ACHN (cell line): ENCODE measurements at regions not wholly inside any gene's neighbourhood (a gene's known extent, or its start where the extent isn't known, plus 50 kb on each side); places are given as distances from the start of the nearest gene placed in this dataset.
"Not testable (repeated sequence)": the region's sequence is repeated elsewhere in the genome, so short reads cannot be mapped to it uniquely, and the experiment has no call there.

ENCODE experiments used
- DNase-seq: peaks from one replicate; pipeline ENCODE4 v3.0.0-alpha.2; 2015
- in situ Hi-C: cut with HindIII; loops from 2 replicates; pipeline ENCODE4 v1.10.0; 2017; ENCODE audit warnings: low sequenced_read_pairs, low pct_ligation_motif_present, low pct_unique_long_range_greater_than_20kb

GRCh38 chr4:123676071-123676889, 279.7 kb downstream of the SPRY1 start:
- DNase-seq, result no peak
- in situ Hi-C loops, result no loop called here

- no peak for DNase-seq
- in situ Hi-C loops, result no loop called here
Measured at GRCh38 chr4:123676890-123677229, 280.3 kb downstream of the SPRY1 start.

- DNase-seq, result no peak
- in situ Hi-C loops, result no loop called here
Measured at GRCh38 chr4:123682931-123683330, 286.3 kb downstream of the SPRY1 start.

- DNase-seq, result not testable (repeated sequence)
Measured at GRCh38 chr4:123684937-123685336, 288.3 kb downstream of the SPRY1 start.

GRCh38 chr4:123695531-123695930, 298.9 kb downstream of the SPRY1 start:
- in situ Hi-C loops, DNase-seq: not testable (repeated sequence)

More at GRCh38 chr4:123684937-123685336, 288.3 kb downstream of the SPRY1 start:
- in situ Hi-C loops, result not testable (repeated sequence)

- DNase-seq, result no peak
- in situ Hi-C loops, result no loop called here
Measured at GRCh38 chr4:123696687-123697086, 300.1 kb downstream of the SPRY1 start.

- in situ Hi-C loops, result no loop called here
- DNase-seq, result no peak
Measured at GRCh38 chr4:123698556-123698955, 302.0 kb downstream of the SPRY1 start.

GRCh38 chr4:123699880-123700771, 303.5 kb downstream of the SPRY1 start:
- no peak for DNase-seq
- in situ Hi-C loops, result no loop called here

- in situ Hi-C loops, result no loop called here
- DNase-seq, result no peak
Measured at GRCh38 chr4:123701131-123701575, 304.6 kb downstream of the SPRY1 start.

GRCh38 chr4:123705419-123705818, 308.8 kb downstream of the SPRY1 start:
- in situ Hi-C loops, result no loop called here
- no peak for DNase-seq

GRCh38 chr4:123706973-123707372, 310.4 kb downstream of the SPRY1 start:
- in situ Hi-C loops, result no loop called here
- no peak for DNase-seq

GRCh38 chr4:123708902-123709301, 312.3 kb downstream of the SPRY1 start:
- DNase-seq, result no peak
- in situ Hi-C loops, result no loop called here

GRCh38 chr4:123709336-123709735, 312.7 kb downstream of the SPRY1 start:
- in situ Hi-C loops, result no loop called here
- no peak for DNase-seq

- no peak for DNase-seq
- in situ Hi-C loops, result no loop called here
Measured at GRCh38 chr4:123731035-123731434, 334.4 kb downstream of the SPRY1 start.

GRCh38 chr4:123737156-123737555, 340.6 kb downstream of the SPRY1 start:
- no peak for DNase-seq
- in situ Hi-C loops, result no loop called here

GRCh38 chr4:123739806-123740205, 343.2 kb downstream of the SPRY1 start:
- in situ Hi-C loops, result no loop called here
- DNase-seq, result no peak

GRCh38 chr4:123740236-123740635, 343.6 kb downstream of the SPRY1 start:
- in situ Hi-C loops, result no loop called here

GRCh38 chr4:123741906-123742305, 345.3 kb downstream of the SPRY1 start:
- DNase-seq, result no peak
- in situ Hi-C loops, result no loop called here

More at GRCh38 chr4:123740236-123740635, 343.6 kb downstream of the SPRY1 start:
- DNase-seq, result no peak

GRCh38 chr4:123743848-123744247, 347.3 kb downstream of the SPRY1 start:
- no peak for DNase-seq
- in situ Hi-C loops, result no loop called here
